ENCODE measurements at regions not wholly inside any gene's neighbourhood (a gene's known extent, or its start where the extent isn't known, plus 50 kb on each side); places are given as distances from the start of the nearest gene placed in this dataset.

GRCh38 chr1:217138799-217139466, 415.7 kb upstream of the ESRRG start:
- H3K4me3 ChIP-seq: no peak overlapping the region
- FAIRE-seq (no peak), ATAC-seq (no peak), DNase-seq (ENCODE audit: extremely low read depth in 1 of 4, low spot score in 3 of 4) (no peak)
- ChIA-PET POLR2A (no interaction called here), CTCF (ENCODE audit: low intra/inter-chr PET ratio) (no interaction called here)
- WGBS (ENCODE audit: insufficient coverage, low coverage, missing lambda C conversion rate): 2% methylated on average over 12 of the region's 12 CpGs
- intact Hi-C loops (cut with micrococcal nuclease): no loop called here
- H3K27ac ChIP-seq (ENCODE audit: extremely low read depth, low read depth, low read length): no peak overlapping the region
- no peak overlapping the region for H2AFZ ChIP-seq (ENCODE audit: low read depth, low read length)
- BruUV-seq (replicated peaks): no TSS peak
- H3K9me1 ChIP-seq (ENCODE audit: control insufficient read depth, insufficient read depth, low read length): no peaks in the 10 kb centered on the region
- H3K36me3 ChIP-seq (ENCODE audit: control insufficient read depth, insufficient read depth, low read length): no peaks in the 10 kb centered on the region
- H3K9me3 ChIP-seq (replicated peaks; ENCODE audit: control insufficient read depth, insufficient read depth, low read depth, low read length): no peaks in the 10 kb centered on the region
- no peak overlapping the region for H3K4me2 ChIP-seq (ENCODE audit: insufficient read depth, low read length)
- H3K79me2 ChIP-seq (ENCODE audit: control insufficient read depth, insufficient read depth, low read length): no peaks in the 10 kb centered on the region
- no peaks in the 10 kb centered on the region for H3K4me1 ChIP-seq (replicated peaks in 1 of 2; ENCODE audit: control insufficient read depth in 2 of 2, insufficient read depth in 2 of 2, low read length in 2 of 2)
- H3K27me3 ChIP-seq (ENCODE audit: control insufficient read depth in 2 of 2, insufficient read depth in 2 of 2, low read length in 2 of 2): no peaks in the 10 kb centered on the region; a peak in 1 of 5 replicates
- TF ChIP-seq ZBTB34 (CRISPR knock-in tag; IDR thresholded peaks at IDR 0.05): no peak
- in situ Hi-C loops (cut with MboI): no loop called here
- H4K20me1 ChIP-seq (replicated peaks; ENCODE audit: control insufficient read depth, insufficient read depth, low read length): no peaks in the 10 kb centered on the region
- H3K9ac ChIP-seq (ENCODE audit: insufficient read depth in 1 of 2, low read depth in 2 of 2, low read length in 2 of 2): no peak overlapping the region

GRCh38 chr1:217138173-217138765, 415.0 kb upstream of the ESRRG start:
- ATAC-seq (no peak), DNase-seq (ENCODE audit: extremely low read depth in 1 of 4, low spot score in 3 of 4) (no peak), FAIRE-seq (no peak)
- no peaks in the 10 kb centered on the region for H4K20me1 ChIP-seq (replicated peaks; ENCODE audit: control insufficient read depth, insufficient read depth, low read length)
- H3K36me3 ChIP-seq (ENCODE audit: control insufficient read depth, insufficient read depth, low read length): no peaks in the 10 kb centered on the region
- ChIA-PET CTCF (ENCODE audit: low intra/inter-chr PET ratio) (no interaction called here), POLR2A (no interaction called here)
- H3K4me1 ChIP-seq (replicated peaks in 1 of 2; ENCODE audit: control insufficient read depth in 2 of 2, insufficient read depth in 2 of 2, low read length in 2 of 2): no peaks in the 10 kb centered on the region
- H3K9me3 ChIP-seq (replicated peaks; ENCODE audit: control insufficient read depth, insufficient read depth, low read depth, low read length): no peaks in the 10 kb centered on the region
- no peak overlapping the region for H2AFZ ChIP-seq (ENCODE audit: low read depth, low read length)
- no peak for TF ChIP-seq ZNF449 (CRISPR knock-in tag; IDR thresholded peaks at IDR 0.05)
- TF ChIP-seq CHD2 (IDR thresholded peaks at IDR 0.05; ENCODE audit: low read depth, low read length): no peak
- TF ChIP-seq MBD1 (CRISPR knock-in tag; IDR thresholded peaks at IDR 0.05): no peak
- no peak for TF ChIP-seq HOMEZ (CRISPR knock-in tag; IDR thresholded peaks at IDR 0.05)
- TF ChIP-seq HNRNPUL1 (IDR thresholded peaks at IDR 0.05; ENCODE audit: low read length): no peak
- WGBS (ENCODE audit: insufficient coverage, low coverage, missing lambda C conversion rate): 2% methylated on average over 23 of the region's 29 CpGs
- no peak overlapping the region for H3K27ac ChIP-seq (ENCODE audit: extremely low read depth, low read depth, low read length)
- H3K4me2 ChIP-seq (ENCODE audit: insufficient read depth, low read length): no peak overlapping the region
- no peaks in the 10 kb centered on the region for H3K79me2 ChIP-seq (ENCODE audit: control insufficient read depth, insufficient read depth, low read length)
- no peak overlapping the region for H3K9ac ChIP-seq (ENCODE audit: insufficient read depth in 1 of 2, low read depth in 2 of 2, low read length in 2 of 2)
- in situ Hi-C loops (cut with MboI): no loop called here
- H3K4me3 ChIP-seq: no peak overlapping the region
- BruUV-seq (replicated peaks): no TSS peak
- H3K9me1 ChIP-seq (ENCODE audit: control insufficient read depth, insufficient read depth, low read length): no peaks in the 10 kb centered on the region
- no peaks in the 10 kb centered on the region; a peak in 1 of 5 replicates for H3K27me3 ChIP-seq (ENCODE audit: control insufficient read depth in 2 of 2, insufficient read depth in 2 of 2, low read length in 2 of 2)
- intact Hi-C loops (cut with micrococcal nuclease): no loop called here
